DND-41 (cell line): ENCODE measurements at regions not wholly inside any gene's neighbourhood (a gene's known extent, or its start where the extent isn't known, plus 50 kb on each side); places are given as distances from the start of the nearest gene placed in this dataset.

ENCODE experiments used
- ATAC-seq: fragments of 200-7000 bp; cut with Tn5 transposase; 3 replicates; pipeline ENCODE4 v1.9.1; 2021; ENCODE audit warnings: low read depth; ENCODE audit not compliant: insufficient read depth
- DNase-seq: peaks from one replicate; pipeline ENCODE4 v3.0.0-alpha.2; 2020
- H2AFZ ChIP-seq: 2 replicates; pipeline ENCODE4 v1.6.0; 2012; ENCODE audit warnings: low read depth, low read length
- H3K27ac ChIP-seq: 2 replicates; pipeline ENCODE4 v1.5.1; 2012; ENCODE audit warnings: low read length, inconsistent platforms
- H3K27me3 ChIP-seq: fragments of 200-600 bp; sonication (generic); 2 replicates; pipeline ENCODE4 v1.6.0; 2012; ENCODE audit warnings: low read length, mild to moderate bottlenecking, inconsistent platforms; ENCODE audit not compliant: insufficient read depth, poor library complexity
- H3K36me3 ChIP-seq: 2 replicates; pipeline ENCODE4 v1.5.1; 2012; ENCODE audit warnings: low read length, inconsistent platforms; ENCODE audit not compliant: insufficient read depth
- H3K4me1 ChIP-seq: 2 replicates; pipeline ENCODE4 v1.5.1; 2012; ENCODE audit warnings: mild to moderate bottlenecking, low read length; ENCODE audit not compliant: insufficient read depth
- H3K4me2 ChIP-seq: 2 replicates; pipeline ENCODE4 v1.6.0; 2012; ENCODE audit warnings: mild to moderate bottlenecking, moderate library complexity, low read length, inconsistent platforms; ENCODE audit not compliant: insufficient read depth
- H3K4me3 ChIP-seq, 2 experiments: fragments of 200-600 bp in 1 of 2; shearing (Covaris generic) in 1 of 2; 2 replicates each; pipeline ENCODE4 v1.5.1; 2012 to 2016; ENCODE audit warnings: inconsistent platforms in 2 of 2, low read length in 2 of 2, mild to moderate bottlenecking in 2 of 2, low read depth in 1 of 2, moderate library complexity in 1 of 2
- H3K79me2 ChIP-seq: 2 replicates; pipeline ENCODE4 v1.6.0; 2012; ENCODE audit warnings: low read length, inconsistent platforms; ENCODE audit not compliant: insufficient read depth
- H3K9ac ChIP-seq: 2 replicates; pipeline ENCODE4 v1.6.0; 2012; ENCODE audit warnings: low read depth, mild to moderate bottlenecking, inconsistent platforms, low read length, moderate library complexity
- H3K9me3 ChIP-seq: 2 replicates; pipeline ENCODE4 v1.5.1; 2012; ENCODE audit warnings: low read length, moderate library complexity, mild to moderate bottlenecking, inconsistent platforms; ENCODE audit not compliant: insufficient read depth, severe bottlenecking
- H4K20me1 ChIP-seq: 2 replicates; pipeline ENCODE4 v1.6.0; 2012; ENCODE audit warnings: low read length; ENCODE audit not compliant: insufficient read depth
- CTCF ChIP-seq: IDR thresholded peaks from 2 replicates; pipeline ENCODE4 v1.5.1; 2012; ENCODE audit warnings: borderline replicate concordance, low read length, moderate library complexity, mild to moderate bottlenecking; ENCODE audit not compliant: poor library complexity, severe bottlenecking; ENCODE audit errors: extremely low read depth
- EZH2 ChIP-seq: IDR thresholded peaks from 3 replicates; pipeline ENCODE4 v1.6.1; 2012; ENCODE audit warnings: borderline replicate concordance, low read depth, mild to moderate bottlenecking, moderate library complexity, low read length, inconsistent platforms; ENCODE audit not compliant: severe bottlenecking

- no peak for DNase-seq
- ATAC-seq: no peak
- Histone ChIP-seq H3K79me2 (no peaks in the 10 kb centered on the region), H3K9ac (no peak overlapping the region), H3K36me3 (no peaks in the 10 kb centered on the region), H3K4me2 (no peak overlapping the region), H2AFZ (no peak overlapping the region), H4K20me1 (no peaks in the 10 kb centered on the region), H3K4me1 (no peaks in the 10 kb centered on the region), H3K27ac (no peak overlapping the region), H3K4me3 (no peak overlapping the region), H3K9me3 (no peaks in the 10 kb centered on the region), H3K27me3 (no peaks in the 10 kb centered on the region)
- TF ChIP-seq EZH2 (no peak), CTCF (no peak)
These were observed 57.7 kb downstream of the SOX3 start for GRCh38 chrX:140447150-140447549.

GRCh38 chrX:140440876-140441275, 64.0 kb downstream of the SOX3 start:
- Histone ChIP-seq H3K9ac (no peak overlapping the region), H3K4me2 (no peak overlapping the region), H3K4me1 (no peaks in the 10 kb centered on the region), H3K9me3 (no peaks in the 10 kb centered on the region), H3K27ac (no peak overlapping the region), H3K27me3 (no peaks in the 10 kb centered on the region), H3K79me2 (no peaks in the 10 kb centered on the region), H2AFZ (no peak overlapping the region), H3K36me3 (no peaks in the 10 kb centered on the region), H3K4me3 (no peak overlapping the region), H4K20me1 (no peaks in the 10 kb centered on the region)
- no peak for TF ChIP-seq EZH2
- TF ChIP-seq CTCF: no peak
- DNase-seq: no peak
- no peak for ATAC-seq

GRCh38 chrX:140439476-140439875, 65.4 kb downstream of the SOX3 start:
- ATAC-seq (no peak), DNase-seq (no peak)
- Histone ChIP-seq H3K9me3 (no peaks in the 10 kb centered on the region), H3K27ac (no peak overlapping the region), H3K79me2 (no peaks in the 10 kb centered on the region), H3K9ac (no peak overlapping the region), H2AFZ (no peak overlapping the region), H3K4me3 (no peak overlapping the region), H3K27me3 (no peaks in the 10 kb centered on the region), H3K36me3 (no peaks in the 10 kb centered on the region), H3K4me1 (no peaks in the 10 kb centered on the region), H4K20me1 (no peaks in the 10 kb centered on the region), H3K4me2 (no peak overlapping the region)
- no peak for TF ChIP-seq EZH2
- no peak for TF ChIP-seq CTCF

- DNase-seq (no peak), ATAC-seq (no peak)
- no peak overlapping the region for H3K4me3 ChIP-seq
- H3K4me2 ChIP-seq: no peak overlapping the region
- no peaks in the 10 kb centered on the region for H3K9me3 ChIP-seq
- no peaks in the 10 kb centered on the region for H3K4me1 ChIP-seq
- TF ChIP-seq CTCF: no peak
- no peak for TF ChIP-seq EZH2
- no peak overlapping the region for H2AFZ ChIP-seq
- H4K20me1 ChIP-seq: no peaks in the 10 kb centered on the region
- H3K9ac ChIP-seq: no peak overlapping the region
- no peaks in the 10 kb centered on the region for H3K79me2 ChIP-seq
- H3K36me3 ChIP-seq: no peaks in the 10 kb centered on the region
- no peak overlapping the region for H3K27ac ChIP-seq
- no peaks in the 10 kb centered on the region for H3K27me3 ChIP-seq
These were observed 70.5 kb downstream of the SOX3 start for GRCh38 chrX:140434347-140434746.
